ENCODE measurements at regions not wholly inside any gene's neighbourhood (a gene's known extent, or its start where the extent isn't known, plus 50 kb on each side); places are given as distances from the start of the nearest gene placed in this dataset.

DNA sequence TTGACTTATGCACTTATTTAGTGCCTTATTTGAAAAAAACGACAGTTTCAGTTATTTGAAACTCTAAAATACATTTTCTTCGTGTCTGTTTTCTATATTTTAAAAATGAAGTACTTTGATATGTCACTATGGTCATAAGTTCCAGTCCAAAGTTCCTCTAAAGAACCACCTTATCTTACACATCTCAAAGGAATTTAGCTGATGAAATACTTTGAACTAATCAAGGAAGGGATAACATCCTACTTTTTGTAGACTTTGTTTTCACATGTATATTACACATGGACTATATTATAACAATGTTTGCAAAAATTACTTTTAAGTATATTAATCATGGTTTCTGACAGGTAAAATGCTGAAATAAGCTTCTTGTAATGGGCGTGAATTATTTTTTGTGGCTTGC, 265.8 kb upstream of the ZNF717 start:
- Histone ChIP-seq H2AFZ (ENCODE audit: insufficient read depth, low read depth, low read length, poor library complexity, severe bottlenecking) (no peak overlapping the region), H3K9me3 (replicated peaks in 1 of 2; ENCODE audit: control insufficient read depth in 1 of 2, insufficient read depth in 1 of 2, low read length in 2 of 2) (no peaks in the 10 kb centered on the region), H3K4me2 (replicated peaks; ENCODE audit: extremely low read depth, low read length, poor library complexity, severe bottlenecking) (no peak overlapping the region), H3K4me1 (ENCODE audit: control insufficient read depth in 1 of 2, insufficient read depth in 2 of 2, low read length in 2 of 2) (no peaks in the 10 kb centered on the region), H3K4me3 (replicated peaks in 1 of 3; ENCODE audit: low read depth in 2 of 3, low read length in 3 of 3) (no peak overlapping the region), H3K27me3 (ENCODE audit: control insufficient read depth in 2 of 2, insufficient read depth in 2 of 2, low read length in 2 of 2) (no peaks in the 10 kb centered on the region), H3K79me2 (ENCODE audit: insufficient read depth, low read length) (no peaks in the 10 kb centered on the region), H3K27ac (ENCODE audit: low read depth in 1 of 2, low read length in 2 of 2) (no peak overlapping the region), H3K9ac (ENCODE audit: insufficient read depth, low read length, poor library complexity, severe bottlenecking) (no peak overlapping the region), H3K36me3 (replicated peaks in 1 of 2; ENCODE audit: control insufficient read depth in 1 of 2, insufficient read depth in 2 of 2, low read length in 2 of 2) (no peaks in the 10 kb centered on the region), H4K20me1 (ENCODE audit: insufficient read depth, low read length) (no peaks in the 10 kb centered on the region)
- Mint-ChIP-seq H3K27ac (no peak overlapping the region), H3K27me3 (ENCODE audit: low read depth in 3 of 3) (no peaks in the 10 kb centered on the region), H3K36me3 (no peaks in the 10 kb centered on the region), H3K4me1 (no peaks in the 10 kb centered on the region), H3K4me3 (no peak overlapping the region), H3K9me3 (peaks cover 0 to 6% (median 0%) of the 10 kb centered on the region in 7 donors)
- TF ChIP-seq, protein P1, sequence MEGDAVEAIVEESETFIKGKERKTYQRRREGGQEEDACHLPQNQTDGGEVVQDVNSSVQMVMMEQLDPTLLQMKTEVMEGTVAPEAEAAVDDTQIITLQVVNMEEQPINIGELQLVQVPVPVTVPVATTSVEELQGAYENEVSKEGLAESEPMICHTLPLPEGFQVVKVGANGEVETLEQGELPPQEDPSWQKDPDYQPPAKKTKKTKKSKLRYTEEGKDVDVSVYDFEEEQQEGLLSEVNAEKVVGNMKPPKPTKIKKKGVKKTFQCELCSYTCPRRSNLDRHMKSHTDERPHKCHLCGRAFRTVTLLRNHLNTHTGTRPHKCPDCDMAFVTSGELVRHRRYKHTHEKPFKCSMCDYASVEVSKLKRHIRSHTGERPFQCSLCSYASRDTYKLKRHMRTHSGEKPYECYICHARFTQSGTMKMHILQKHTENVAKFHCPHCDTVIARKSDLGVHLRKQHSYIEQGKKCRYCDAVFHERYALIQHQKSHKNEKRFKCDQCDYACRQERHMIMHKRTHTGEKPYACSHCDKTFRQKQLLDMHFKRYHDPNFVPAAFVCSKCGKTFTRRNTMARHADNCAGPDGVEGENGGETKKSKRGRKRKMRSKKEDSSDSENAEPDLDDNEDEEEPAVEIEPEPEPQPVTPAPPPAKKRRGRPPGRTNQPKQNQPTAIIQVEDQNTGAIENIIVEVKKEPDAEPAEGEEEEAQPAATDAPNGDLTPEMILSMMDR (IDR thresholded peaks at IDR 0.05): no peak
- DNase-seq: no peak
- WGBS (ENCODE audit: insufficient coverage): no CpG with 5 or more reads among the region's 3 CpGs
- intact Hi-C loops (cut with micrococcal nuclease): no loop called here

DNA sequence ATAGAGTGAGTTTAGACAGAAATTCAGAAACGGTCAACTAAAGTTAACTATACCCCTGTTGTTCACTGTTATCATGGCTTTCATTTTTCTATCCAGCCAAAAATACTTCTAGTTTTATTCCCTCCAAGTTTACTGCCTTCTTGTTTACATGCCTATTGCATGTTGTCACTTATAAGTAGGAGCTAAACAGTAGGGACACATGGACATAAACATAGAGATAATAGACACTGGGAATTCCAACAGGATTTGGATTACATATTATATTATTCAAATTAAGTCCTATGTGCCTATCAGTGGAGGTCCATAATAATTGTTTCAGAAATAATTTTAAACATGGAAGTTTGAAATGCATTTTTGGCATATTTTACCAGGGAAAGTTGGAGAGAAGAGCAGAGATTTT, 269.1 kb upstream of the ZNF717 start:
- TF ChIP-seq, protein P1 (IDR thresholded peaks at IDR 0.05): no peak
- WGBS (ENCODE audit: insufficient coverage): no CpG with 5 or more reads among the region's 1 CpG
- Histone ChIP-seq H3K27me3 (ENCODE audit: control insufficient read depth in 2 of 2, insufficient read depth in 2 of 2, low read length in 2 of 2) (no peaks in the 10 kb centered on the region), H3K4me2 (replicated peaks; ENCODE audit: extremely low read depth, low read length, poor library complexity, severe bottlenecking) (no peak overlapping the region), H3K4me3 (replicated peaks in 1 of 3; ENCODE audit: low read depth in 2 of 3, low read length in 3 of 3) (no peak overlapping the region), H3K79me2 (ENCODE audit: insufficient read depth, low read length) (no peaks in the 10 kb centered on the region), H3K36me3 (replicated peaks in 1 of 2; ENCODE audit: control insufficient read depth in 1 of 2, insufficient read depth in 2 of 2, low read length in 2 of 2) (no peaks in the 10 kb centered on the region), H3K9me3 (replicated peaks in 1 of 2; ENCODE audit: control insufficient read depth in 1 of 2, insufficient read depth in 1 of 2, low read length in 2 of 2) (no peaks in the 10 kb centered on the region), H3K27ac (ENCODE audit: low read depth in 1 of 2, low read length in 2 of 2) (no peak overlapping the region), H2AFZ (ENCODE audit: insufficient read depth, low read depth, low read length, poor library complexity, severe bottlenecking) (no peak overlapping the region), H3K9ac (ENCODE audit: insufficient read depth, low read length, poor library complexity, severe bottlenecking) (no peak overlapping the region), H3K4me1 (ENCODE audit: control insufficient read depth in 1 of 2, insufficient read depth in 2 of 2, low read length in 2 of 2) (no peaks in the 10 kb centered on the region), H4K20me1 (ENCODE audit: insufficient read depth, low read length) (no peaks in the 10 kb centered on the region)
- Mint-ChIP-seq H3K27me3 (ENCODE audit: low read depth in 3 of 3) (peaks cover 0 to 1% (median 0%) of the 10 kb centered on the region in 3 donors), H3K27ac (no peak overlapping the region), H3K4me3 (no peak overlapping the region), H3K36me3 (no peaks in the 10 kb centered on the region), H3K4me1 (no peaks in the 10 kb centered on the region), H3K9me3 (peaks cover 0 to 6% (median 0%) of the 10 kb centered on the region in 7 donors)
- intact Hi-C loops (cut with micrococcal nuclease): no loop called here
- DNase-seq: no peak
